ENCODE measurements at regions not wholly inside any gene's neighbourhood (a gene's known extent, or its start where the extent isn't known, plus 50 kb on each side); places are given as distances from the start of the nearest gene placed in this dataset.

DNA sequence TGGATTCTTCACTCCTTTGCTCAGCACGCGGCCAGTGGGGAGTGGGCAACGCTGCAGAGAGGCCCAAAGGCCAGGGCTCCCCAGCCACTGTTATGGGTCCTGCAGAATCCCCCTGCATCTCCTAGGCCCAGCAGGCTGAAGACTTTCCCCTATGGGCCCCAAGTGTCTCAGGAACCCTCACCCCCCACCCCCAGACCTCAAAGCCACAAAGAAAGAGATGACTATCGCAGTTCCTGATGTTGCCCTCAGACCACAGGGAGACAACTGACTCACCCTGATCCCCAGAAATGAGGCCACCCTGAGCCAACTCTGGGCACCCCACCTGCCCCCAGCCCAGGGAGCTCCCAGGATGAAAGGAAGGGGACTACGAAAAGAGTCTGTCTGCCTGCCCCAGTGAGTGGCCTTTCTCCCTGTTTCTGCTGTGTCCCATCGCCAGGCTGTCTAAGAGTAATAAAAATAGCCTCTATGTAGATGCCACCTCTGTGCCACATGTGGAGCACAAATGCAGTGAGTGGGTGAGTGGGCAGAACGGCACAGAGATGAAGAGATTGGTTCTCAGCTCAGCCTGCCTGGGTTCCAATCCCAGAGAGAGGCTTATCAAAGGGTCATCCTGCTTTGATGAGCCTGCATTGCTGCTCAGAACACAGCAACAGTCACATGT, 283.0 kb downstream of the UACA start:
- 75 to 80% methylated on average over 7 of the region's 7 CpGs for WGBS, 2 donors
- H3K27me3 ChIP-seq (ENCODE audit: control insufficient read depth in 1 of 2, insufficient read depth in 2 of 2, low read length in 2 of 2) = no peaks in the 10 kb centered on the region
- no peak overlapping the region for H3K4me3 ChIP-seq (ENCODE audit: low read depth in 1 of 2, low read length in 2 of 2)

DNA sequence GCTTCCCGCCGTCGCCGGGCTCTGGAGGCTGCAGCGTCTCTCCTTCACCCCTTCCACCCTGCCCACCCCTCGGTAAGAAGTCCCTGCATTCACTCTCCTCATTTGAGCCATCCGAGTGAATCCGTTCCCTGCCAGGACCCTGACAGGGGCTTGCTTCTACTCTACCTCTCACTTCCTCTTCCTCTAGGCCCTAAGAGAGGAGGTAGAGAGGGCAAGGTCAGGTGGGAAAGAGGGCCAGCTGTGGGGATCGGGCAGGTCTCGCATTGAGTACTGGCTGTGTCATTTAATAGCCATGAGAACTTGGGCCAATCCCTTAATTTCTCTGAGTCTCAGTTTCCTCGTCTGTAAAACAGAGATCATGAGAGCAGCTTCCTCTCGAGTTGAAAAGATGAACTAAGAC, 283.6 kb downstream of the UACA start:
- Histone ChIP-seq H3K27ac (ENCODE audit: low read depth in 2 of 2, low read length in 1 of 2) (no peak overlapping the region), H3K4me3 (ENCODE audit: low read depth in 1 of 2, low read length in 2 of 2) (no peak overlapping the region), H3K4me1 (ENCODE audit: control insufficient read depth in 2 of 2, insufficient read depth in 2 of 2, low read length in 1 of 2) (peaks cover 0 to 3% of the 10 kb centered on the region in 2 donors), H3K9me3 (ENCODE audit: control insufficient read depth in 2 of 2, insufficient read depth in 1 of 2, low read depth in 1 of 2, low read length in 1 of 2) (no peaks in the 10 kb centered on the region), H3K27me3 (ENCODE audit: control insufficient read depth in 1 of 2, insufficient read depth in 2 of 2, low read length in 2 of 2) (no peaks in the 10 kb centered on the region), H3K36me3 (ENCODE audit: control insufficient read depth in 2 of 2, insufficient read depth in 2 of 2, low read length in 1 of 2) (no peaks in the 10 kb centered on the region)
- 84 to 90% methylated on average over 12 of the region's 12 CpGs for WGBS, 2 donors

More for the DNA sequence above, 283.0 kb downstream of the UACA start:
- Histone ChIP-seq H3K9me3 (ENCODE audit: control insufficient read depth in 2 of 2, insufficient read depth in 1 of 2, low read depth in 1 of 2, low read length in 1 of 2) (peaks cover 0 to 3% of the 10 kb centered on the region in 2 donors), H3K4me1 (ENCODE audit: control insufficient read depth in 2 of 2, insufficient read depth in 2 of 2, low read length in 1 of 2) (peaks cover 0 to 2% of the 10 kb centered on the region in 2 donors), H3K27ac (ENCODE audit: low read depth in 2 of 2, low read length in 1 of 2) (no peak overlapping the region), H3K36me3 (ENCODE audit: control insufficient read depth in 2 of 2, insufficient read depth in 2 of 2, low read length in 1 of 2) (no peaks in the 10 kb centered on the region)

DNA sequence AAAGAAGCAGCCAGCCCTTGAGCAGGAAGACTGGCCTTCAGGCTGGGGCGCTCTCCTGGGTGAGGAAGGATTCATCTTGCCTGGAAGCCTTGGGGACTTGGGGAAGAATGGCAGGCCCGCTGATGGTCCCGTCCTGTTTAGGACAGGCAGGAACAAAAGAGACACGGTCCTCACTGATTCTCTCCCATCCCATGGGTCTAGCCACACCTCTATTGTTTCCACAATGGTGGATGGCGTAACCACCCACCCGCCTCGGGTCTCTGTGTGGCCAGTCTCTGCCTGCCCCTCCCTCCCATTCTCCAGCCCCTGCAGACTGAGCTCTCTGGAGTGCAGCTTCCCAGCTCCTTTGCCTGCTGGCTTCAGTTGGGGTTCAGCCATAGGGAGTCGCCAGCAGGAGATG, 284.3 kb downstream of the UACA start:
- H3K4me3 ChIP-seq (ENCODE audit: low read depth in 1 of 2, low read length in 2 of 2) = no peak overlapping the region
- H3K4me1 ChIP-seq (ENCODE audit: control insufficient read depth in 2 of 2, insufficient read depth in 2 of 2, low read length in 1 of 2) = peaks cover 0 to 8% of the 10 kb centered on the region in 2 donors
- H3K27ac ChIP-seq (ENCODE audit: low read depth in 2 of 2, low read length in 1 of 2) = no peak overlapping the region
- H3K36me3 ChIP-seq (ENCODE audit: control insufficient read depth in 2 of 2, insufficient read depth in 2 of 2, low read length in 1 of 2) = no peaks in the 10 kb centered on the region
- no peaks in the 10 kb centered on the region for H3K9me3 ChIP-seq (ENCODE audit: control insufficient read depth in 2 of 2, insufficient read depth in 1 of 2, low read depth in 1 of 2, low read length in 1 of 2)
- no peaks in the 10 kb centered on the region for H3K27me3 ChIP-seq (ENCODE audit: control insufficient read depth in 1 of 2, insufficient read depth in 2 of 2, low read length in 2 of 2)
- WGBS, 2 donors = 86 to 87% methylated on average over 8 of the region's 8 CpGs

DNA sequence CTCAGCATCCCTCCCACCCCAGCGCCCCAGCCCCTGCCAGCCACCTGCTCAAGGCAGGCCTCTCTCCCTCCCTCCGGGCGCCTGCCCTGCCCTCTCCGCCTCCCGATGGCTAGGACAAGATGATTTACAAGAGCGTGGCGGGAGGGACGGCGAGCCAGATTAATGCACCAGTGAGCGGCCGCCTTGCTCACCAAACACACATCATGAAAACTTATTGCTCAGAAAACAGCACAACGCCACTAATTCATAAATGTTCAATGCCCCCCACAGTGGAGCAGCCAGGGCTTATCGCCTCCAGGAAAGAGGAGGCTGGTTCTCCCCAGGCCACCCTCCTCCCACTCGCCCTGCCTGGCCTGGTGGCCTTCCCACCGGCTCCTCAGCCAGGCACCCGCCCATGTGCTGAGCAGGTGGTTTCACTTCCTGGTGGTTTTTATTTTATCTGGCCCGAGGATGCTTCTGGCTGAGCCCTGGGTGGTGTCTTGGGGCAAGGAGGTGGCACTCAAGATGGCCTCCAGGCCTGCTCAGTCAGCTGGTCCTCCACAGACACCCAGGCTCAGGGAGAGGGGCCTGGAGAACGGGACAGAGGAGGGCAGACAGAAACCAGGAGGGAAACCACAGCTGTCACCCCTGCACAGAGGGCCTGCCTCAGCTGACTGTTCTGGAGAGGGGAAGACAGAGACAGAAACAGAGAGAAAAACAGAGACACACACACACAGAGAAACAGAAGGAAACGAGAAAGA, 284.9 kb downstream of the UACA start:
- 76 to 81% methylated on average over 19 of the region's 19 CpGs for WGBS, 2 donors
- no peaks in the 10 kb centered on the region for H3K9me3 ChIP-seq (ENCODE audit: control insufficient read depth in 2 of 2, insufficient read depth in 1 of 2, low read depth in 1 of 2, low read length in 1 of 2)
- H3K4me3 ChIP-seq (ENCODE audit: low read depth in 1 of 2, low read length in 2 of 2) = no peak overlapping the region
- H3K27ac ChIP-seq (ENCODE audit: low read depth in 2 of 2, low read length in 1 of 2) = no peak overlapping the region
- H3K4me1 ChIP-seq (ENCODE audit: control insufficient read depth in 2 of 2, insufficient read depth in 2 of 2, low read length in 1 of 2) = peaks cover 0 to 8% of the 10 kb centered on the region in 2 donors
- H3K27me3 ChIP-seq (ENCODE audit: control insufficient read depth in 1 of 2, insufficient read depth in 2 of 2, low read length in 2 of 2) = no peaks in the 10 kb centered on the region
- no peaks in the 10 kb centered on the region for H3K36me3 ChIP-seq (ENCODE audit: control insufficient read depth in 2 of 2, insufficient read depth in 2 of 2, low read length in 1 of 2)

DNA sequence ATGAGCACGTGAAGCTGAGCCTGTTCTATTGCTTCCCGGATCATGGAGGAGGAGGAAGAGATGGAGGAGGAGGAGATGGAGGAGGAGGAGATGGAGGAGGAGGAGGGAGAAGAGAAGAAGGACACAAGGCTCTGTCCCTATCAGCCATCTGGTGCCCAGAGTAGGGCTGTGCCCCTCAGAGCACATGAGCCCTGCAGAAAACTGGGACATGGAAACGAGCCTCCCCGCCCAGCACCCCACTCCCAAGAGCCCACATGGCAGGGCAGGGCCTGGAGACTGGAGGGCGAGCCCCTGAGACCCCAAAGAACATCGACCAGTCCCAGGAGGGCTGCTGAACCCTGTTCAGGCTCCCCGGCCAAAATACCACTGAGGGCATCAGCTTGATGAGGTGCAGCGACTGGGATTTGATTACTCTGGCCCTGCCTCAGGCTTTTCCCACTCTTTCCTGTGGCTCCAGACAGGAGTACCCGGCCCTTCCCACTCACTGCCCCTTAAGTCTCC, 285.6 kb downstream of the UACA start:
- Histone ChIP-seq H3K4me3 (ENCODE audit: low read depth in 1 of 2, low read length in 2 of 2) (no peak overlapping the region), H3K27me3 (ENCODE audit: control insufficient read depth in 1 of 2, insufficient read depth in 2 of 2, low read length in 2 of 2) (no peaks in the 10 kb centered on the region), H3K27ac (ENCODE audit: low read depth in 2 of 2, low read length in 1 of 2) (no peak overlapping the region), H3K36me3 (ENCODE audit: control insufficient read depth in 2 of 2, insufficient read depth in 2 of 2, low read length in 1 of 2) (no peaks in the 10 kb centered on the region), H3K4me1 (ENCODE audit: control insufficient read depth in 2 of 2, insufficient read depth in 2 of 2, low read length in 1 of 2) (peaks cover 0 to 8% of the 10 kb centered on the region in 2 donors), H3K9me3 (ENCODE audit: control insufficient read depth in 2 of 2, insufficient read depth in 1 of 2, low read depth in 1 of 2, low read length in 1 of 2) (no peaks in the 10 kb centered on the region)
- WGBS, 2 donors = 84 to 95% methylated on average over 9 of the region's 9 CpGs

DNA sequence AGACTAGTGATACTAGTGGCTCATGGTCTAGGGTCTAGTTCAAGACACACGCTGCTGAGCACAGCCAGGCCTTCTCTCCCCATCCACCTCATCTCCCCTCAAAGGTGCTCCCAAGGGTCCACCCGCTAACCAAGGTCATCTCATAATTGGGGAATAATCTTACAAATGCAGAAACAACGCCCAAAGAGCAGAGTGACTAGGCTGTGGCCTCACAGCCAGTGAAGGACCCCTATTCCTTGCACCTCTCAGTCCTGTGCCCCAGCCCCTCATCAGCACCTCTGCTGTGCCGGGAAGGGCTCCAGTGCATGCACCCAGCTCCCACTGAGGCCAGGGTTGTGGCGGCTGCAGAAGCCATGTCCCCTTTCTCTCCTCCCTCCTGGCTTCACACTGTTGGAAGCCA, 286.9 kb downstream of the UACA start:
- no peaks in the 10 kb centered on the region for H3K9me3 ChIP-seq (ENCODE audit: control insufficient read depth in 2 of 2, insufficient read depth in 1 of 2, low read depth in 1 of 2, low read length in 1 of 2)
- H3K4me3 ChIP-seq (ENCODE audit: low read depth in 1 of 2, low read length in 2 of 2) = no peak overlapping the region
- H3K4me1 ChIP-seq (ENCODE audit: control insufficient read depth in 2 of 2, insufficient read depth in 2 of 2, low read length in 1 of 2) = peaks cover 0 to 8% of the 10 kb centered on the region in 2 donors
- WGBS, 2 donors = 95 to 97% methylated on average over 5 of the region's 5 CpGs
- H3K36me3 ChIP-seq (ENCODE audit: control insufficient read depth in 2 of 2, insufficient read depth in 2 of 2, low read length in 1 of 2) = no peaks in the 10 kb centered on the region
- no peaks in the 10 kb centered on the region for H3K27me3 ChIP-seq (ENCODE audit: control insufficient read depth in 1 of 2, insufficient read depth in 2 of 2, low read length in 2 of 2)
- no peak overlapping the region for H3K27ac ChIP-seq (ENCODE audit: low read depth in 2 of 2, low read length in 1 of 2)

DNA sequence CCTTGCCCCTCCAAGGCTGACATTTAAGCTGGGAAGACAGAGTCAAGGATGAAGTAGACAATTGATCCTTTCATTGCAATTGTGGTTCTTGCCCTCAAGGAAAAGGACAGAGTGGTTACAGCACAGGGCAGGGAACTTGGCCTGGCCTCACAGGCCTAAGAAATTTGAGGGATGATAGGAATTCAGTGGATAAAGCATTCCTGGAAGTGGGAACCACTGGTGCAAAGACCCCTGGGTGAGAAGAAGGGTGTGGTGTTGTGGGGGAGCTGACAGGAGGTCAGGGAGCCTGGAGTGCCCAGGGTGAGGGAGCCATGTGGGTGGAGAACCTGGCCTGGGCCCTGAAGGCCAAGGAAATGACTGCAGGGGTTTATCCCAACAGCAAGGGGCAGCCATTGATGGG, 287.4 kb downstream of the UACA start:
- Histone ChIP-seq H3K4me3 (ENCODE audit: low read depth in 1 of 2, low read length in 2 of 2) (no peak overlapping the region), H3K4me1 (ENCODE audit: control insufficient read depth in 2 of 2, insufficient read depth in 2 of 2, low read length in 1 of 2) (peaks cover 0 to 8% of the 10 kb centered on the region in 2 donors), H3K36me3 (ENCODE audit: control insufficient read depth in 2 of 2, insufficient read depth in 2 of 2, low read length in 1 of 2) (no peaks in the 10 kb centered on the region), H3K27ac (ENCODE audit: low read depth in 2 of 2, low read length in 1 of 2) (peak overlapping the region in 1 of 2 donors; percentile 13), H3K9me3 (ENCODE audit: control insufficient read depth in 2 of 2, insufficient read depth in 1 of 2, low read depth in 1 of 2, low read length in 1 of 2) (no peaks in the 10 kb centered on the region), H3K27me3 (ENCODE audit: control insufficient read depth in 1 of 2, insufficient read depth in 2 of 2, low read length in 2 of 2) (no peaks in the 10 kb centered on the region)

DNA sequence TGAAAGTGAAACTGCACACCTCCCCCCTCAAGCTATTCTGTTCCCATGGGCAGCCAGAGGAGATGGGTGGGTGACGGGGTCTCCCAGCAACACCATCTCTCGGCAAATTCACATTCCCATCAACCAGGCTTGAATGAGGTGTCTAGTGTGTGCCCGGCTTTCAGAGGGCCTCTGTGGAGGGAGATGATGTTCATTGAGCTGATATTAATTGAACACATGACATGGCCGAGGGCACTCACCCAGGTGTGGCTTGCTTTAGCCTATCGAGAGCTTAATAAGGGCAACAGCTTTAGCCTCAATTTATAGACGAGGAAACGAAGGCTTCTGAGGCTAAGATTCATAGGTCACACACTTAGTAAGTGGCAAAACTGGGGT, 288.0 kb downstream of the UACA start:
- peaks cover 0 to 8% of the 10 kb centered on the region in 2 donors for H3K4me1 ChIP-seq (ENCODE audit: control insufficient read depth in 2 of 2, insufficient read depth in 2 of 2, low read length in 1 of 2)
- H3K27ac ChIP-seq (ENCODE audit: low read depth in 2 of 2, low read length in 1 of 2) = peak overlapping the region; percentile 27 to 66
- H3K27me3 ChIP-seq (ENCODE audit: control insufficient read depth in 1 of 2, insufficient read depth in 2 of 2, low read length in 2 of 2) = no peaks in the 10 kb centered on the region
- no peaks in the 10 kb centered on the region for H3K9me3 ChIP-seq (ENCODE audit: control insufficient read depth in 2 of 2, insufficient read depth in 1 of 2, low read depth in 1 of 2, low read length in 1 of 2)
- no peaks in the 10 kb centered on the region for H3K36me3 ChIP-seq (ENCODE audit: control insufficient read depth in 2 of 2, insufficient read depth in 2 of 2, low read length in 1 of 2)
- whole genome bisulfite sequencing, 2 donors = 66 to 67% methylated on average over 7 of the region's 7 CpGs
- peak overlapping the region in 1 of 2 donors; percentile 9 for H3K4me3 ChIP-seq (ENCODE audit: low read depth in 1 of 2, low read length in 2 of 2)

DNA sequence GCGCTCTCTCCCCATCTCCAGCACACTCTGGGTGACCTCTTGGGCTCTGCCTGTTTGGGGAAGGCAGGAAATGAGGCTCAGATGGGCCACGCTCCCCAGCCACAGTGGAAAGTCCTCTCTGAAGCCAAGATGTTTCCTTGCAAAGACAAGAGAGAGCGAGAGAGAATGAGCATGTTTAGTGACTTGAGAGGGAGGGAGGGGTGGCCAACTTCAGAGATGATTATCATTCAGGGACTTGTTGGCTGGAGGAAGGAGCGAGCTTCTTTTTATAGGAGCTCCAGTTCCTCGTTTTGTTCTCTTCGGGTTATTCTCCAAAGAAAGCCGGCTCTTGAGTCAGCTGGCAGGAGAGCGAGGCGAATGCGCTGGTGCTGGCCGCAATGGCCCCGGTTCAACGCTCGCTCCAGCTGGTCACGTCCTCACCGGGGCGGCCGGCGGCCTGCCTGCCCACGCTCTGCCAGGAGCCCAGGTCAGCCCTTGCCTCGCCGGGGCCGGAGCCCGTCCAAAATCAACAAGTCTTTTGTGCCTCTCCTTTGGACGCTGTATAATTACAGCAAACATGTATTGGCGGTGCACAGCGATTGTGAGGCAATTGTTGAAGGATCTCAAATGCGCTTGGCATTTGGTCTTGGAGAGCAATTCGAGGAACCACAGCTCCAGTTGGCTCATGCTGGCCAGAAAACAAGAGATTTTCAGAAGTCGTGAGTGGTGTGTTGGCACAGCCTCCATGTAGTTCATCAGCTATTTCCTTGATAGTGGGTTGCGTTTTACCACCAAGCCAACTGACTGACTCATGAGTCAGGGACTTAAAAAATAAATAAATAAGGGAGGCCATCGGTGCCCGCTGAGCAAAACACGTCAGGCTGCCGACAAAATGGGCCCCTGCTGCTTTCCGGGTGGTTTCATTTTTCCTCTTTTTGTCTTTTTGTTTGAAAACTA, 288.6 kb downstream of the UACA start:
- Histone ChIP-seq H3K4me3 (ENCODE audit: low read depth in 1 of 2, low read length in 2 of 2) (peak overlapping the region in 1 of 2 donors; percentile 19), H3K27ac (ENCODE audit: low read depth in 2 of 2, low read length in 1 of 2) (peak overlapping the region; percentile 66 to 78), H3K27me3 (ENCODE audit: control insufficient read depth in 1 of 2, insufficient read depth in 2 of 2, low read length in 2 of 2) (no peaks in the 10 kb centered on the region), H3K36me3 (ENCODE audit: control insufficient read depth in 2 of 2, insufficient read depth in 2 of 2, low read length in 1 of 2) (no peaks in the 10 kb centered on the region), H3K9me3 (ENCODE audit: control insufficient read depth in 2 of 2, insufficient read depth in 1 of 2, low read depth in 1 of 2, low read length in 1 of 2) (no peaks in the 10 kb centered on the region), H3K4me1 (ENCODE audit: control insufficient read depth in 2 of 2, insufficient read depth in 2 of 2, low read length in 1 of 2) (peaks cover 0 to 8% of the 10 kb centered on the region in 2 donors)
- WGBS, 2 donors = 15 to 41% methylated on average over 36 of the region's 36 CpGs

Measured in esophagus (tissue), 2 donors.